ENCODE measurements at regions not wholly inside any gene's neighbourhood (a gene's known extent, or its start where the extent isn't known, plus 50 kb on each side); places are given as distances from the start of the nearest gene placed in this dataset.

GRCh38 chr2:104545055-104545454 is 308.9 kb upstream of the POU3F3 start:
- DNase-seq (ENCODE audit: low spot score): no peak
- no peaks in the 10 kb centered on the region for H3K4me1 ChIP-seq (ENCODE audit: insufficient read depth)
- no peaks in the 10 kb centered on the region for H3K9me3 ChIP-seq (ENCODE audit: low read depth)
- TF ChIP-seq EZH2 (IDR thresholded peaks at IDR 0.05; ENCODE audit: borderline replicate concordance) (no peak), CTCF (IDR thresholded peaks at IDR 0.05; ENCODE audit: poor library complexity) (no peak), EZH2phosphoT487 (IDR thresholded peaks at IDR 0.05; ENCODE audit: low read depth, severe bottlenecking, unreplicated experiment) (no peak)
- no peaks in the 10 kb centered on the region for H3K79me2 ChIP-seq
- no peak overlapping the region for H3K4me2 ChIP-seq
- WGBS (ENCODE audit: low lambda C conversion rate, missing lambda C conversion rate): 87% methylated on average over 6 of the region's 6 CpGs
- no peaks in the 10 kb centered on the region for H3K9me2 ChIP-seq (replicated peaks; ENCODE audit: insufficient read depth)
- H3K27ac ChIP-seq: no peak overlapping the region
- no peak overlapping the region for H2AFZ ChIP-seq
- no peaks in the 10 kb centered on the region for H3K36me3 ChIP-seq (replicated peaks; ENCODE audit: insufficient read depth, low read depth)
- H3K27me3 ChIP-seq: no peaks in the 10 kb centered on the region
- no peak overlapping the region for H3K4me3 ChIP-seq
- H4K20me1 ChIP-seq (ENCODE audit: insufficient read depth, poor library complexity, severe bottlenecking): no peaks in the 10 kb centered on the region

DNA sequence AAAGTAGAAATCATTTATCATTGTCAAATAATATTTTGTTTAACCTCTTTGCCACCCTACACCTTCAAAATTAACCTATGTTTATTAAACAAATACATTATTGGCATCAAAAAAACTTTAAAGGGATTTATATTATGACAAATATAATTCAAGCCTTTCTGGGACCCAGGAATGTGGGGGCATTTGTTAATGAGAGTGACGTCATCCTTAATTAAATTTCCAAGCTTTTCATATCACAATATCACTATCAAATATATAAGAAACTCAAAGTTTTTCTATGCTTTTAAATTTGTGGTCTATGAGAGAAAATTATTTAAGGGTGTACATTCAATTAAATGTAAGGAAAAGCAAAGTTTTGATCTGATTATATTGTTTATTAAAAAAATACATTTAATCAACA is 307.4 kb upstream of the POU3F3 start:
- Histone ChIP-seq H3K4me3 (no peak overlapping the region), H3K27me3 (no peaks in the 10 kb centered on the region), H3K79me2 (no peaks in the 10 kb centered on the region), H3K36me3 (replicated peaks; ENCODE audit: insufficient read depth, low read depth) (no peaks in the 10 kb centered on the region), H3K9me2 (replicated peaks; ENCODE audit: insufficient read depth) (no peaks in the 10 kb centered on the region), H4K20me1 (ENCODE audit: insufficient read depth, poor library complexity, severe bottlenecking) (no peaks in the 10 kb centered on the region), H3K9me3 (ENCODE audit: low read depth) (no peaks in the 10 kb centered on the region), H3K27ac (no peak overlapping the region), H2AFZ (no peak overlapping the region), H3K4me1 (ENCODE audit: insufficient read depth) (no peaks in the 10 kb centered on the region), H3K4me2 (no peak overlapping the region)
- DNase-seq (ENCODE audit: low spot score): no peak
- TF ChIP-seq CTCF (IDR thresholded peaks at IDR 0.05; ENCODE audit: poor library complexity) (no peak), EZH2 (IDR thresholded peaks at IDR 0.05; ENCODE audit: borderline replicate concordance) (no peak), EZH2phosphoT487 (IDR thresholded peaks at IDR 0.05; ENCODE audit: low read depth, severe bottlenecking, unreplicated experiment) (no peak)
- 90% methylated on average over 1 of the region's 1 CpG for WGBS (ENCODE audit: low lambda C conversion rate, missing lambda C conversion rate)

DNA sequence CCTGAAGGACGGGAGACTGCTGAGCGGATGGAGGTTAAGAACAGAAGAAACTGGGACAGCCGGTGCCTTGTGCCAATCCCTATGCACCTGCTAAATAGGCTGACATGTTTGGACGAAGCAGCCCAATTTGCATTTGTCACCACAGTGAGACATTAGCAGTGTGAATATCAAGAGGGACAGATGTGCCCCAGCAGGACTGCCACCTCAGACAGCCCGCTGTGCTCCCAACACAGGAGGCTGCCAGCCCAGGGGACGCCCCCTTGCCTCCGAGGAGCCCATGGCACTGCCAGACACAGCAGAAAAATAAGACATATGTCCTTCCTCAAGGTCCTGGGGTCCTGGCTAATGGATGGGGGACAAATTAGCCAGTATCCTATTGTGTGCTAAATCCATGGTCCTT is 306.7 kb upstream of the POU3F3 start:
- no peak overlapping the region for H2AFZ ChIP-seq
- WGBS (ENCODE audit: low lambda C conversion rate, missing lambda C conversion rate): 83% methylated on average over 7 of the region's 7 CpGs
- H3K36me3 ChIP-seq (replicated peaks; ENCODE audit: insufficient read depth, low read depth): no peaks in the 10 kb centered on the region
- H3K4me3 ChIP-seq: no peak overlapping the region
- no peaks in the 10 kb centered on the region for H3K79me2 ChIP-seq
- H3K9me2 ChIP-seq (replicated peaks; ENCODE audit: insufficient read depth): no peaks in the 10 kb centered on the region
- no peaks in the 10 kb centered on the region for H3K9me3 ChIP-seq (ENCODE audit: low read depth)
- no peak for DNase-seq (ENCODE audit: low spot score)
- no peaks in the 10 kb centered on the region for H3K4me1 ChIP-seq (ENCODE audit: insufficient read depth)
- H3K27me3 ChIP-seq: no peaks in the 10 kb centered on the region
- H4K20me1 ChIP-seq (ENCODE audit: insufficient read depth, poor library complexity, severe bottlenecking): no peaks in the 10 kb centered on the region
- H3K27ac ChIP-seq: no peak overlapping the region
- TF ChIP-seq EZH2 (IDR thresholded peaks at IDR 0.05; ENCODE audit: borderline replicate concordance) (no peak), EZH2phosphoT487 (IDR thresholded peaks at IDR 0.05; ENCODE audit: low read depth, severe bottlenecking, unreplicated experiment) (no peak)
- H3K4me2 ChIP-seq: no peak overlapping the region

DNA sequence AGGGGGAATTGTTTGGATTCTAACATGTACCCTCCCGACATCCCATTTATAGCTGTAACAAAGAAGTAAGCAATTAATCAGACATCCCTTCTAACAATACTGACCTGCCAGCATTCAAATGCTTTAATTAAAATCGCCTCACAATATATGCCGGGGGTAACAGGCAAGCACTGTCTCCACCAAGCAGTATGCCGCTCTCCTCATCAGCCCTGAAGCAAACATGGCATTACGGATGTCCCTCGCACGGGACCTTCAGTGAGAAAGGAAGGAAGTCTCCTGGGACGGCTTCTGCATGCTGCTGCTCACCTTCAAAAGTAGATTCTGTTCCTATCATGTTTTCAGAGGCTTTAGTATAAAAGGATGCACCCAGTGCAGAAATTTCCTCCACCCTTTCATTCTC is 292.7 kb upstream of the POU3F3 start:
- H3K27ac ChIP-seq: no peak overlapping the region
- H3K9me3 ChIP-seq (ENCODE audit: low read depth): no peaks in the 10 kb centered on the region
- H3K79me2 ChIP-seq: no peaks in the 10 kb centered on the region
- H3K27me3 ChIP-seq: peaks cover 3% of the 10 kb centered on the region
- no peaks in the 10 kb centered on the region for H3K36me3 ChIP-seq (replicated peaks; ENCODE audit: insufficient read depth, low read depth)
- DNase-seq (ENCODE audit: low spot score): no peak
- H3K9me2 ChIP-seq (replicated peaks; ENCODE audit: insufficient read depth): no peaks in the 10 kb centered on the region
- H2AFZ ChIP-seq: no peak overlapping the region
- H3K4me2 ChIP-seq: no peak overlapping the region
- WGBS (ENCODE audit: low lambda C conversion rate, missing lambda C conversion rate): 86% methylated on average over 8 of the region's 8 CpGs
- no peaks in the 10 kb centered on the region for H4K20me1 ChIP-seq (ENCODE audit: insufficient read depth, poor library complexity, severe bottlenecking)
- no peaks in the 10 kb centered on the region for H3K4me1 ChIP-seq (ENCODE audit: insufficient read depth)
- TF ChIP-seq CTCF (IDR thresholded peaks at IDR 0.05; ENCODE audit: poor library complexity): no peak
- no peak for TF ChIP-seq EZH2phosphoT487 (IDR thresholded peaks at IDR 0.05; ENCODE audit: low read depth, severe bottlenecking, unreplicated experiment)
- H3K4me3 ChIP-seq: no peak overlapping the region
